ENCODE measurements at regions not wholly inside any gene's neighbourhood (a gene's known extent, or its start where the extent isn't known, plus 50 kb on each side); places are given as distances from the start of the nearest gene placed in this dataset.
"Not testable (repeated sequence)": the region's sequence is repeated elsewhere in the genome, so short reads cannot be mapped to it uniquely, and the experiment has no call there.

- not testable (repeated sequence) for DNase-seq
Observed at GRCh38 chr1:34371179-34371578, 194.5 kb downstream of the C1orf94 start.

- DNase-seq: no peak
Observed at GRCh38 chr1:34371829-34372532, 195.3 kb downstream of the C1orf94 start.

- DNase-seq: no peak
Observed at GRCh38 chr1:34372891-34373290, 196.2 kb downstream of the C1orf94 start.

- DNase-seq: no peak
Observed at GRCh38 chr1:34373912-34374311, 197.2 kb downstream of the C1orf94 start.

GRCh38 chr1:34376531-34376930 is 199.8 kb downstream of the C1orf94 start:
- DNase-seq: no peak

GRCh38 chr1:34378968-34379856 is 202.5 kb downstream of the C1orf94 start:
- DNase-seq: no peak

GRCh38 chr1:34379911-34380310 is 203.2 kb downstream of the C1orf94 start:
- DNase-seq: no peak

GRCh38 chr1:34380526-34381124 is 203.9 kb downstream of the C1orf94 start:
- DNase-seq: no peak

- no peak for DNase-seq
Observed at GRCh38 chr1:34389974-34390373, 213.3 kb downstream of the C1orf94 start.

- no peak for DNase-seq
Observed at GRCh38 chr1:34396042-34396441, 219.3 kb downstream of the C1orf94 start.

GRCh38 chr1:34398241-34398915 is 221.7 kb downstream of the C1orf94 start:
- no peak for DNase-seq

- no peak for DNase-seq
Observed at GRCh38 chr1:34398916-34399275, 222.2 kb downstream of the C1orf94 start.

GRCh38 chr1:34400675-34401074 is 224.0 kb downstream of the C1orf94 start:
- DNase-seq: no peak

- no peak for DNase-seq
Observed at GRCh38 chr1:34403156-34403555, 226.4 kb downstream of the C1orf94 start.

GRCh38 chr1:34404804-34405203 is 228.1 kb downstream of the C1orf94 start:
- no peak for DNase-seq

- DNase-seq: no peak
Observed at GRCh38 chr1:34405266-34405959, 228.7 kb downstream of the C1orf94 start.

GRCh38 chr1:34406377-34406776 is 229.7 kb downstream of the C1orf94 start:
- DNase-seq: no peak

GRCh38 chr1:34406833-34407539 is 230.3 kb downstream of the C1orf94 start:
- DNase-seq: no peak

GRCh38 chr1:34408011-34408410 is 231.3 kb downstream of the C1orf94 start:
- DNase-seq: no peak

GRCh38 chr1:34409689-34410229 is 233.1 kb downstream of the C1orf94 start:
- DNase-seq: no peak

- no peak for DNase-seq
Observed at GRCh38 chr1:34412598-34413370, 236.1 kb downstream of the C1orf94 start.
